ENCODE measurements at regions not wholly inside any gene's neighbourhood (a gene's known extent, or its start where the extent isn't known, plus 50 kb on each side); places are given as distances from the start of the nearest gene placed in this dataset.

DNA sequence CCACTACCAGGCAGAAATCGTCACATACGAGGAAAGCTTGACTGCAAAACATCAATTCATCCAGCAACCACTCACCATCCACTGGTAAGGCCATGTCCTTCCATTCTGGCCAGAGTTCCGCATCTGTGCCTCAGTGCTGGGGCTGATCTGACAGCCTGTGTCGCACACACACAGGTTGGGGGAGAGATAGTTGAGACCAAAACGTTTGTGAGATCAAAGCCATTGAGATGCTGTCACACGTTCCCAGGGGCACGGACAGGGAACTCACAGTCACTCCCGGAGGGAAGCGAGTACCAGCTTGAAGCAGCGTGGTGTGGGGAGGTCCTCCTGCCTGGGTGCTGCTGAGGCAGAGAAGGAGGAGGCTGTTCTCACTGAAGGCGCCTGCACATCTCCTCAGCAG is 458.5 kb upstream of the SALL3 start:
- no peak for DNase-seq

DNA sequence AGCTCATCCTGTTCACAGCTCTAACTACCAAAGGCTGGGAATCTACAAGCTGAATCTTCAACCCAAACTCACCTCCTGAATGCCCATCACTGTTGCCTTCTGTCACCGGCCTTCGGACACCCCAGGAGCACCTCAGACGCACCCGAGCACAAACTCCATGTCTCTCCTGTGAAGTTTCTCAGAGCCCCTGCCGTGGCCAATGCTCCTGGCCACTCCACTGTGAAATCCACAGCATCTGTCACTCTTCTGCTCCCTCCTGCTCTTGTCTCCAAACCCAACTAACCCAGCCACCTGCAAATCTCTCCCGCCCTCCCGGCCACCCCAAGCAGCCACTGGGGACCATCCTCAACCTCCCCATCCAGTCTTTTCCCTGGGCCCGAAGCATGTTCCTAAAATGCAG is 457.9 kb upstream of the SALL3 start:
- DNase-seq, result no peak

DNA sequence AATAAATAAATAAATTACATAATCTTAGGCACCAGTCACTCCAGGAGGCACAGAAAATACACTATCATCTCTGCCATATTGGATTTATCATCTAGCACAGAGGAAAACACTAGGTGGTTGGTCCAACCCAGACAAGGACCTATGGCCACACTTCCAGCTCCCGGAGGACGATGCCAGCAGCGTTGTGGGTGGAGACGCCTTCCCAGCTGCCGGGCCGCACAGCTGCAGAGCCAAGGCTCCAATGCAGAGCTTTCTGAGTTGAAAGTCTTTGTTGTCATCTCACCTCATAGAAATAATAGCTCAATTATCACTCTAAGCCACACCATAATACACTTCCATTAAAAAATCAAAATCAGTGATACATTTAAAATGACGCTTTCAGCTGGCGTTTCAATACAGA is 457.1 kb upstream of the SALL3 start:
- DNase-seq, result no peak

DNA sequence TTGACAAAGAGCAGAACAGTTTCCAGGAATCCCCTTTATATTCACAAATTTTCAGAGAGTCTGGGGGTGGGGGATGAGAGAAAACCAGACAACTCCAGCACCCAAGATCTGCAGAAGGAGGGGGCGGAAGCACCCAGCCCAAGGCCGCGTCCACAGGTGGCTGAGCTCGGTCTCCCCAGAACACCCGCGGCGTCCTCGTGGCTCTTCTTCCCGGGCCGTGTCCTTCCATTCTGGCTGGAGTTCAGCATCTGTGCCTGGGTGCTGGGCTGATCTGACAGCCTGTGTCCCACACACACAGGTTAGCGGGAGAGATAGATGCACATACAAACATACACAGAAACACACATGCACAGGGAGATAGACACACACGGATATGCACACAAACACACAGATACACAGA is 455.8 kb upstream of the SALL3 start:
- DNase-seq, result no peak

DNA sequence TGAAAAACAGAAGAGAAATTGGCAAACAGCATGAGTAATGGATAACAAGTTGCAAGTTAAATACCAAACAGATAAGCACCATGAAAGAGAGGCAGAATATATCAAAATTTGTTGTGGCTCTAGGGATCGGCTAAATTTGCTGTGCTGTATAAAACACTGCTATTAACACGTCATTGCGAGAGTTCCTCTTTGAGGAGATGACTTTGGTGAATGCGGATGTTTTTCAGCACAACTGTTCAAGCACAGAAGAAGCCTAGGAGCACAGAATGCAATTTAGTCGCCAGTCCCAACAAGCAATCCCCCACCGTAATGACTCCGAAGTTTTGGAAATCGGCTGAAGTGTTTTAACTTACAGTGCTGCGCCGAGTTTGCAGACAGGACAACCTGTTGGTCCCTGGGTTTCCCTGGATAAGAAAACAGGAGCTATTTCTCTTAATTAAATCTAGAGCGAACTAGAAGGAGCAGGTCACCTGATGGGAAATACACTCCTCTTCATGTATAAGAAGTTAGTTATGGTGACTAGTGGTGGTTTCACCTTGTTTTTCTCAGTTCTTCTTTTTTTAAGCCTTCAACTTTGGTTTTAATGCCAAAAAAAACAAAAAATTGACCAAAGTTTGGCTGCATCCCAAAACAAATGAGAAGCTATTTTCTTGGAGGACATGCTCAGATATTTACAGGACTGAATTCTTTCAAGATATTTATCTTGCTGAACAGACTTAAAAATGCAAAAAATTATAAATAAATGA is 454.1 kb upstream of the SALL3 start:
- DNase-seq, result no peak

DNA sequence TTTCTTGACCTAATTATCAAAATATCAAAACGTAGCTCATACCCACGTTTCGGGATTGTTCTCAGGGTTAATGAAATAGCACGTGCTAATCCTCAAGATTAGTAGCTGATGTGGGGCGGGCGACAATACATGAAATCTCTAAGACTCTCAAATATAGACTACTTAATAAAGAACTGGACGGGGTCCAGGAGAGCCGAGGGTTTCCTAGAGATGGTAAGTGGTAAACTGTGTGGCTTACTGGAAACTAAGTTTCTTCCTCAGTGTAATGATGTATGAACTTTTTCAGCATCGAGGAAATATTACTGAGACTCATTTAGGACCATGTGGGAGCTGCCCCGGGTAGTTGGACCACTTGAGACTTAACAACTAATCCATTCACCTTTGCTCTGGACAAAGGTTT is 453.3 kb upstream of the SALL3 start:
- no peak for DNase-seq

DNA sequence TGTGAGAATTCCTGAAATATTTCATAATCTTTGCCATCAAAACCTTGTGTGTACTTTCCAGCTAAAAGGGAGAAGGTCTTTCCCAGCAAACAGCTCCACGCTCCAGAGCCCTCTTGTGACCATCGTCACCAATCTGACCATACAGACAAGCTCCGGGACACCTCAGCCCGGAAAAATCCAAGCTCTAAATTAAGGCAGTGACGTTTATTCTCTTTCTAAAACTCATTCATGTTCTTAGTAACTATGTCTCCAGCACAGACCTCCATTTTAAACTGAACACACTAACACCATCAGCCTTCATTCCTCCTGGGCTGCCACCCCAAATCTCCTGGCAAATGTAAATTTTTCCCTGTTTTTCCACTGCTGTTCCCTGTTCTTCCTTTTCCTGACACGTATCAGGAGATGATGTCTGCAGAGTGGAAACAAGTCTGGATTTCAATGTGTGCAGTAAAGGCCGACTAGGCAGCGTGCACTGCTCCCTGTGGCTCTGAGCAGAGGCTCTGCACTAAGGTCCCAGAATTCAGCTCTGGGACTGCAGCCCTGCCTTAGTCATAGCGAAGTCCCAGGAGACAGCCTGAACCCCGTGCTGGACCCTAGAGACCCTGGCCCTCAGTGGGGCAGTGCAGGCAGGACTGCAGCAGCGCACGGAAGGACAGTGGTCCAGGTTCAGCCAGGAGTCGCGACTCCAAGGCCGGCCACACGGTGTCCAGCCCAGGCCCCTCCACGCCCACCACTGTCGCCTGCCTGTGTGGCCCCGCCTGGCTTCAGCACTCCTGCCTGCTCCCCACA is 452.5 kb upstream of the SALL3 start:
- DNase-seq, result no peak

DNA sequence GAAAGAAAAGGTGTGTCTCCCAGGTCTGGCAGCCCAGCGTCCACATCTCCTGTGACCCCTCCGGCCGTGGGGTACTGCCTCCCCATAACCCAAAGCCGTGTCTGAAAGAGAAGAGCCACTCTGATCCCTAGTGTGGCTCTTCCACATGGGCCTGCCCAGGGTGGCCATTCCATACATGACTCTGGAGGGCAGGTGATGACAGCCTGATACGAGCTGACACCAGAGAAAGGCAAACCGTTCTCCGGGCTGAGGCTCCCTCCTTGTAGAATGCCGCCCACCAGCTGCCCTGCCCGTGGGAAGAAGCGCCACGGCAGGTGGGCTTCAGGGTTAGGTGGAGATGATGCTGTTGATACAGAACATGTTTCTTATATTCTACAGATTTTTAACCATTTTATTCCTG is 451.6 kb upstream of the SALL3 start:
- no peak for DNase-seq

DNA sequence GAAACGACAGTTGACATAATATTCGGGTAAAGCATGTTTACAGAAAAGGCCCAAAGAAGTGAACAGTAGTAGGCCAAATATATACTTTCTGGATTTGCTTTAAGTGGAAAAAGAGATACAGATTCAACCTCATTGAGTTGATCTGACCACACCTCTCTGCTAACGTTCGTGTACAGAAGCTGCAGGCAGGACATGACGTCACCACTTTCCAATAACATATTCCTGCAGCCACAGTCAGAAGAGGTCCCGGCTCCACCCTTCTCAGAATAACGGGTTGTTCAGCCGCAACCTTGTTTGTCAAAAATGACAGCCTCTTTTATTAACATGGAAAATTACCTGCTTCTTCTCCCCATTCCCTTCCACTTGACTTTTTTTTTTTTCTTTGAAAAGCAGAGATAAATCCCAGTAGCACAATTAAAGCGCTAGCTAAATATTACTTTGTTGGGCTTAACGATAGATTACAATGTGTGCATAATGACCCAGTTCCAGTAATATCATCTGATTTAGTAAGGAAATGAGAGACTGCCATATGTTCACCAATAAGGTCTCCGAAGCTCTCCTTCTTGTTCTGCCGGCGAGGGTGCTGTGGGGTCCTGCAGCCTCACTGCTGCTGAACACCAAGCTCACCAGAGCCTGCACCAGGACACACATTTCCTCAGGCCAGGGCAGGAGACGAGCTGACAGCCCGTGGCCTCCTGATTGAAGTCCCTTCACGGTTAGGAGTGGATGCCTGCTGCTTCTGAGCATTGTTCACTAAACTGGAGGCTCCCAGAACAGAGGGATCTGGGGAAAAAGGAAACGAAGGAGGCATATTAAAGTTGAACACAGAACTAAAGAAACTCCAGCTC is 451.0 kb upstream of the SALL3 start:
- no peak for DNase-seq

DNA sequence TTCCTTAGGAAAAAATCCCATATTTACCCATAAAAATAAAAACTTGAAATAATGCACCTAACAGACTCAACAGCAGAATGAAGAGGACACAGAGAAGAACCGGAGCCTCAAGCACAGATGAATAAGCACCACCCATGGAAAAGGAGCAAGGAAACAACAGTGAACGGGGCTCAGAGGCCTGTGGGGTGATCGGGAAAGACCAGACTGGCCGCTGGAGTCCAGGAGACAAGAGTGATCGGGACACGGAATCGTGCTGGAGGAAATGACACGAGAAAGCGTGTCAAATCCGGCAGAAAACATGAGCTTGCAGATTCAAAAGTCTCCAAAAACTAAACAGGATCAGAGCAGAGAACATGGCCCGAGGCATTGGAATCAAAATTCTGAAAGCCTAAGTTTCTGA is 448.0 kb upstream of the SALL3 start:
- no peak for DNase-seq

DNA sequence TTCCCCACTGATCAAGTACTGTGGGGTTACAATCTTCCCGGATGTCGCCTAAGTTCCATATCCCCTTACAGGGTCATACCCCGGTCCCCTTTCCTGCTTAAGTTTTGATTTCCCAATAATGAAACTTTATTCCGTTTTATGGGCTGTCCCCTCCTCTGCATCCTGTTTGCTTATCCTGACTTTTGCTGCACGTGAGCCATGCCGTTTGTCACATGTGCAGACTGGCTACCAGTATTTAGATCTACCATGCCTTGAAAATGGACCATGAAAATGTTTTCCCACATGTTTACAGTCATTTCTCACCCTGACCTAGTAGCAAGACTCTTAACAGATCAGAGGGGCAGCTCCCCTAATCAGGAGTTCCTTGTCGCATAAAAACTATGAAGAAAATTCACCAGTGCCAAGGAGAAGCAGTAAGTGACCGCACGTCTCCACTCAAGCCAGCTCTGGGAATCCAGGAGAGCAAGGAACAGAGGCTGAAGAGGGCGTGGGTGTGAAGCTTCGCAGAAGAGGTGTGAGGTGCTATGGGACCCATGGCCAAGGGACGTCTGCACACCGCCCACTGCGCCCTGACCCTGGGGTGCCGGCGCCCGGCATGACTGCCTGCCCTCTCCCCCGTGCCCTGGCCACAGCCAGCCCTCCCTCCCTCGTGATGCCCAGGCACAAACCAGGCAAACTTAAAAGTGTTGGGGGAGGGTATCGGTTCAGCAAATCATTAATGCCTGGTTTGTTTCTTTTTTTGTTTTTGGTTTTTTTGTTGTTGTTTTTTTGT is 440.8 kb upstream of the SALL3 start:
- DNase-seq, result no peak

DNA sequence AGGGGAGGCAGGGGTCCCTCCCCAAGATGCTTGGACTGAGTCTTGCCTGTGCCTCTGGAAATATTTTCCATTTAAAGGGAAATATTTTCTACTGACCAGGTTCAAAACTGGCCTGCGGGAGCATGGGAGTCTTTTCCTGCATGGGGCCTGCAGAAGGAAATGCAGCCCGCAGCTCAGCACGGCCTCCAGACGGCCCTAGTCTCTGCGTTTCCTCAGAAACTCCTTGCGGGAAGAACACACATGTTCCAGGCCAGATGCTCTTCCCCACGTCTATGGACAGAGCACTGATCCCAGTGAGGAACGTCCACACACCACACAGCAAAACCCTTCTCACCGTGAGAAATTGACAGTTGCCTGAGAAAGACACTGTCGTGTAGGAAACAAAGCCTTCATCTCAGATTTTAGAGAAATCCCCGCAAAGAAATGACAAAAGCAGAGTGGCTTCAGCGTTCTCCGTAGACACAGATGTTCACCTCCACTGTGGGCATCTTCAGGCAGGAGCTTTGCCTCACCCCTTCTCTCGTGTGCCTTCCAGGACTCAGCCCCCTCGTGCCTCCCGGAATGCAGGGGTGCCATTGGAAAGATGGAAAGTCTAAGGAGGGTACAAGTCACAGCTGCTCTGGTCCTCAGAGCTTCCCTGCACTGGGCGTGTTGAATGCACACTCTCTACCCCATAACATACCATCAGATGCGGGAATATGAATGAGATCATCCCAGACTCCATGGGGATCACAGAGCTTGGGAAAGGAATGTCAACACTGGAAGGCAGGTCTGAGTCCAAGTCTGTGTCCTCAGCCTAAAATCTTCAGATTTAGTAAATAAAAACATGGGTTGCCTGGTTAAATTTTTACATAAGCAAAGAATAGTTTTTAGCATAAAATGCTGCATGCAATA is 438.7 kb upstream of the SALL3 start:
- DNase-seq, result no peak

DNA sequence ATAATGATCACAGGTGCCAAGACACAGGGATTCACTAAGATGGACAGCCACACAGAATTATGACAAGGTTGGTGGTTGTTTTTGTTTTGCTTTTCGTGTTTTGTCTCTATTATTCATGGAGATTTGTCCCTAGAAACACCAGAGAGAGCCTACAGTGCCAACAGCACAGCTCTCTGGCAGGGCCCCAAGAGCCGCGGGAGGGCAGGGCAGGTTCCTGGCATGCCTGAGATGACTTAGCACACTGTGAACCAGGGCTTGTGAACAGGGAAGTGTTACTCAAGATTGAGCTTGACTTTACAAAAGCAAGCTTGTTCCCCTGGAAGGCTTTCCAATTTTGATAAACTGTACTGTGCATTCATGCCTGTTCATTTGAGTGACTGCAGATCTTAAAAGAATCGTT is 437.4 kb upstream of the SALL3 start:
- DNase-seq, result no peak

DNA sequence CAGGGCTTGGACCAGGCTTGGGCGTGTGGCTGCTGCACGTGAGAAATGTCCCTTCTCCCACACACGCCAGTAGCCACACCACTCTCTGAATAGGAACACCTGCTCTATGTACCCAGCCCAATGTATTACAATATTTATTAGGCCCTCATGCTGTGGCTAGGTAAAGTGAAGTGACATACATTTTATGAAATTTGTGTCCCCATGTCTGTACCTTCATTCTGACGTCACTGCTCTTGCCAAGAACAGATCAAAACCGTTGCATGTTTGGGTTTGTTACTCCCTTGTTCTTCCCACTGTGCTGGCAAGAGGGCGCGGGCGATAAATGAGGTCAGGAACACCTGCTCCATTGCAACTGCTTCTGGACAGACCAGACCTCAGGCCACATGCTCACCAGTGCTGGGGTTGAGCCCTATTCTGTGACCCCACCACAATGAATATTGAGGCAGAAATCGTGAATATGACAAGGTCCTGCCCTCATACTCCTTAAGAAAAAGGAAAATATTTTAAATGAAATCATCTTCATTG is 436.4 kb upstream of the SALL3 start:
- no peak for DNase-seq

DNA sequence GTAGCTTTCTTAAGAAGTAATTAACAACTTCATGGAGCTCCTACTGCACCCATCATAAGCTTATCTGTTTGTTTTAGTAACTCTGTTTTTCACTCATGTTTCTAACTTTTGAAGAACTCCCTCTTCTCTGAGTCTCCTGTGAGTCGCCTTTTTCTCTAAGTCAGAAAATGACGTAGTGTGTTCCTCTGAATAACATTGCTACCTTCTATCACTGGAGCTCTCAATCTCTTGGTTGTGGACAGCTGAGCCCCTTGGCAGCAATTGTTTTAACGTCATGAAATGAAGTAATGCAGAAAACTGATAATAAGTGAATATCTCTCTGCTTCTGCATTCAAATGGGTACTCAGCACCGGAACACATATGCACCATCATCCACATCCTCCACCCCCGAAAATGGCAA is 433.3 kb upstream of the SALL3 start:
- no peak for DNase-seq

DNA sequence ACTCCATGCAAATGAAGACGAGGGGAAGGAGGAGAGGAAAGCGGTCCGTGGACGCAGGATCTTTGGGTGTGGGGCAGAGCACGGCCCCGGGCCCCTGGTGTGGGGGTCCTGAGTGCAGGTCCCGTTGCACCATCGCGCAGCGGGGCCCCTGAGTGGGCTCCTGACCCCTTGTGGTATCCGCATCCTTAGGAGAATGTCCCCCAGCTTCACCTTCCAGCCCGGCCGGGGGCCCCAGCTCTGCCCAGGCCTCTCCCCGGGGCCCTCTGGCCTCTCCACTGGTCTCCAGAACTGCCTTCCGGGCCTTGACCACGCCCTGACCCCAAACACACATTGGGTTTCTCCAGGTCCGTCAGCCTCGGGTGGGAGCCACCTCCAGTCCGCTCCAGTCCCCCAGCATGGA is 431.8 kb upstream of the SALL3 start:
- no peak for DNase-seq

DNA sequence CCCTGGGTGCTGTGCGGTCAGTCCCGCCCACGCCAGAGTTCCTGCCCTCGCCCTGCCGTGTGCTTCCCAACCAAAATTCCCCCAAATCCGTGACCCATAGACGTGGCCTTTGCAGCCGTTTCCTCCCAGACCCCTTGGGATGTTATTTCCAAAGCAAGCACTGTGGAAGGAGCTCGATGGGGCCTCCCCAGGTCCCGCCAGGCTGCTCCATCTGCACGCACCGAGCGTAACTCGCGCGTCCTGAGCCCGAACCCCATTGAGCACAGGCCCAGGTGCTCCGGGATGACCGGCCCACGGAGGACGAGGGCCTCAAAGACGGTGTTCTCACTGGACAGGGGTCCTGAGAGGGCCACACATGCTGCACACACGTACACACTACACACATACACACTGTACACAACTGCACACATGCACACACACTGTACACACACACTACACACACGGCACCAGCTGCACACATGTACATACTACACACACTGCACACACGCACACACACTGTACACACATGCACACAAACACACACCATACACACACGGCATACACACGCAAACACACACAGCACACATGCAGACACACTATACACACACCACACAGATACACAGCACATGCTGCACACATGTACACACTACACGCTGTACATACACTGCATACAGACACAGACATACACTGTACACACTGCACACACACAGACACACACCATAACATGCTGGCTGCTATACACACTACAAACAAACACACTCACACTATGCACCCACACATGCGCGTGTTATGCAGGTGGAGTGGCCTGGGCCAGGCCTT is 431.2 kb upstream of the SALL3 start:
- DNase-seq, result no peak

DNA sequence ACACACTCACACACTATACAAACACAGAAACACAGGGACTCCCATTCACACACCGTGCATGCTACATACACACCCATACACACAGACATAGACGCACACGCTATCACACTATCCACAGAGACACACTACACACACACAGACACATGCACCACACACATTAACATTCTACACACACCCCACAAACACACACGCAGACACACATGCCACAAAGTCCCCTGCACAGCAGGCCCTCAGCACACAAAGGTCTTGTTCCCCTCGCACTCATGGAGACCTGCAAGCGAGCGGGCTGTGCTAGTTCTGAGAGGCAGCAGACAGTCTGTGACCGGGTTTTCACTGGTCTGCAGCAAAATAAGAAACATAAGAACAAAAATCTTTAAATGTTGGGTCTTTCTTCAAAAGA is 429.6 kb upstream of the SALL3 start:
- DNase-seq, result no peak

DNA sequence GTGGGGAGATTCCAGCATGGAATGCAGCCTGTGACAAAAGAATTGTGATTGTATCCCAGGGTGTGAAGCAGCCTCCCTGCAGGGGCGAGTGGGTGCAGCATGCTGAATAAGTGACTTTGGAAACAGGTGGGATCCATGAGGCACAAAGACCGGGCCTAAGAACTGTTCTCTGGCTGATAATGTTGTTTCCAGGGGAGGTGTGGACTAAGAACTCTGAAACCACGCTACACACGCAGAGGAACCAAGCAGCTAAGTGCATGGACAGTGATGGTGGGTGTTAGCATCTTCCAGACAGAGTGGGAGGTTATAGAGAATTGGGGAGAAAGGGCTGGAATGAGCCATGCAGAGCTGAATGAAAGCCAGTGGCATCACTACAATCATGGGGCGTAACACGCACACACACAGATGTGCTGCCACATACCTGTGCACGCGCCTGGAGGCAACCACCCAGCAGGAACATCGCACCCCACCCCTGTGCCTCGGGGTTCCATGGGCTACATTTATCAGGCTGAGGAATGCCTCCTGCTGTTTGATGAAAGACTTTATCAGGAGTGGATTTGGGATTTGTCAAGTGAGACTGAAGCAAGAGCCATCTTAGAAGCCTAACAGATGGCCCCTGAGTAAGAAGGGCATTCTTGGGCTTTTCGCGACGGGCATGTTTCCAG is 424.5 kb upstream of the SALL3 start:
- DNase-seq, result no peak

DNA sequence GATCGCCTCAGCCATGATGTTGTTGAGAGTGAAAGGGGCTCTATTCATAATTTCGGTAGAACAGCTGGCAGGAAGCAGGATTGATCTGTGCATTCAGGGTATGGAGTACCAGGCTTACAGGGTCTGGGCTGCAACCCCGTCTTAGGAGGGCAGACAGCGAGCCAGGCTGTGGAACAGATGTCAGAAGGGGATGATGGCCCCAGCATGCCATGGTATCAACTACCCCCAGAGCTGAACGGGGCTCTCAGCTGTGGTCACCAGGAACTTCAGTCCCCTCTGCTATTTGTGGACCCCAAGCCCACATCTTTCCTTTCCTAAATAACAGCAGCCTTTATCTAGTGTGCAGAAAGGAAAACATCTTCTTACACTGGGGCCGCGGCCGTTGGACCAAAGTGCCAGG is 422.2 kb upstream of the SALL3 start:
- DNase-seq, result no peak
